AG08395 (cell line): ENCODE measurements at regions not wholly inside any gene's neighbourhood (a gene's known extent, or its start where the extent isn't known, plus 50 kb on each side); places are given as distances from the start of the nearest gene placed in this dataset.
"Not testable (repeated sequence)": the region's sequence is repeated elsewhere in the genome, so short reads cannot be mapped to it uniquely, and the experiment has no call there.

Source experiments
- DNase-seq: peaks from one replicate; pipeline ENCODE4 v3.0.0; 2012; ENCODE audit warnings: mixed read lengths, low spot score

DNA sequence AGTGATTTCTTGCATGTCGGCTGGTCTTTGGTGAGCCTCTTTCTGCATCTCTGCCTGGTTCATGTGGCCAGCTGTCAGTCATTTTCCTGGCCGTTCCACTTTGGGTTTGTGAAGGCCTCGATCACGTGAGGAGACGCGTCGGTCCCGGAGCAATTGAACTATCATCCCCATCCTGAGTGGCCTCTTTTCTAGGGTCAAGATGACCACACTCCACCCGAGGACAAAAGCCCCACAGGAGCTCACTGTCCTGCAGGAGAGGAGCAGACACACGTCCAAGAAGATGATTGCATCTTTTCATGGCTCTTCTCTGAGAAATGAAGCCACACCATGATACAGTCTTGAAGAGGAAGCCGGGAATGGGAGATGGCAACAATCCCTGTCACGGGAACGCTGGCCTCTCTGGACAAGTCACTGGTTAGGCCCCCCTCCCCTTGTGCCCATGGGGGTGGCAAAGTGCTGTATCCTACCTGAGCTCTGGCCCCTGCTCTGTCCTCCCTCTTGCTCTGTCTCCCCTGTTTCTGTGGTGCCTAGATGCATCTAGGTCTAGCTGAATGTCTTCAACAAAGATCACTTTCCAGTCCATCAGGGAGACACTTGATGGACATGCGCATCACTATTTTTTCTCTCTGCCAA lies 291.4 kb upstream of the ZNF337 start:
- not testable (repeated sequence) for DNase-seq

DNA sequence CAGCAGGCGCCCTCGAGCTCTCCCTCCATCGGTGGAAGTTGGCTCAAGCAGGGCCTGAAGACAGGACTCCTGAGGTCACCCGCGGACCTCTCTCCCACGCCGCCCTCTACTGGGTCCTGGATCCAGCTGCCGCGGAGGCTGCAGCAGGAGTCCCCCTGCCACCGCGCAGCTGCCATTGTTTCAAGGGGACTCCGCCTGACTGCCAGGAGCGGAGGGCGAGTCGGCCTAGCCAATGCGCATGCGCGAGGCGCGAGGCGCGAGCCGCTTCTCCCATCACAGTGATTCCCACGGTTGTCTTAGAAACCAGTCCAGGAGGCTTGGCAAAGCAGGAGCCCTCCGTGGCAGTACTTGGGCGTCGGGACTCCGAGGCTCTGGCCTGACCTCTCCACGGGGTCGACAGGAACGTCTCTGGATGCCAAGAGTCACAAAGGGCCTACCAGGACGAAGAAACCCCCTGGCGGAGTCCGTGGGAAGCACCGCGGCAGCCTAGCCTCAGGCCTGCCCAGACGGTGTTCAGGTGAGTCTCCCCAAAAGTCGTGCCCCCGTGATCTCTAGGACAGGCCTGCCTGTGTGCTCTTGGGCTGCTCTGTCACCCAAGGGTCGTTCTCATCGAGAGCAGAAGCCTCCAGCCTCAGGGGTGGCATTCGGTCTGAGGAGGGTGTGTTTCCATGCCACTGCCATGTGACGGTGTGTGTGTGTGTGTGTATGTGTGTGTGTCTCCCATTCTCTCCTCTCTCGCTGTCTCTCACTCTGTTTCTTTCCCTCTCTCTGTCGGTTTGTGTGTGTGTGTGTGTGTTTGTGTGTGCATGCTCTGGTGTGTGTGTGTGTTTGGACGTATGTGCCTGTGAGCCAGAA lies 290.6 kb upstream of the ZNF337 start:
- DNase-seq = peak; percentile 33

DNA sequence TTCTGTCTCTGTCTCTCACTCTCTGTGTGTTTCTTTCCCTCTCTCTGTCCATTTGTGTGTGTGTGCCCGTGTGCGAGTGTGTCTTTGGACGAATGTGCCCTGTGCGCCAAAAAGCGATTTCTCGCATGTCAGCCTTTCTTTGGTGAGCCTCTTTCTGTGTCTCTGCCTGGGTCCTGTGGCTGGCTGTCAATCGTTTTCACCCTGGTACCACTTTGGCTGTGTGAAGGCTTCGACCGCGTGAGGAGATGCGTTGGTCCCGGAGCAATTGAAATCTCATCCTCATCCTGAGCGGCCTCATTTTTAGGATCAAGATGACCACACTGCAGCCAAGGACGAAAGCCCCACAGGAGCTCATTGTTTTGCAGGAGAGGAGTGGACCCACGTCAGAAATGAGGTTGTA lies 288.9 kb upstream of the ZNF337 start:
- no peak for DNase-seq

DNA sequence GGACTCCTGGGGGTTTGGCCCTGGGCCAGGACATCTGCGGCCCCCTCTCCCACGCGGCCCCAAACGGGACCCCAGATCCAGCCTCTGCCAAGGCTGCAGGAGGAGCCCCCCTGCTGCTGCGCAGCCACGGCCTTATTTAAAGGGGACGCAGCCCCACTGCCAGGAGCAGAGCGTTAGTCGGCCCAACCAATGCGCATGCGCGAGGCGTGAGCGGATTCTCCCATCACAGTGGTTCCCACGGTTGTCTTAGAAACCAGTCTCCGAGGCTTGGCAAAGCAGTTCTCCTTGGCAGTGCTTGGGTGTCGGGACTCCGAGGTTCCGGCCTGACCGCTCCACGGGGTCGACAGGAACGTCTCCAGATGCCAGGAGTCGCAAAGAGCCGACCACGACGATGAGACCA lies 288.3 kb upstream of the ZNF337 start:
- no peak for DNase-seq

DNA sequence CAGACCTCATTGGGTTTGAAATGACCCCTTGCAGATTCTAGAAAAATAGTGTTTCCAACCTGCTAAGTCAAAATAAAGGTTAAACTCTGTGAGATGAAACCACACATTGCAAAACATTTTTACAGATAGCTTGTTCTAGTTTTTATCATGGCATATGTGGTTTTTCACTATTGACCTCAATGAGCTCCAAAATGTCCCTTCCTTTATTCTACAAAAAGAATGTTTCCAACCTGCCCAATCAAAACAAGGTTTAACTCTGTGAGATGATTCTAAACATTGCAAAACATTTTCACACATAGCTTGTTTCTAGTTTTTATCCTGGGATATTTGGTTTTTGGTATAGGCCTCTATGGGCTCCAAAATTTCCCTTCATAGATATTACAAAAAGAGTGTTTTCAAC lies 286.0 kb upstream of the ZNF337 start:
- not testable (repeated sequence) for DNase-seq

DNA sequence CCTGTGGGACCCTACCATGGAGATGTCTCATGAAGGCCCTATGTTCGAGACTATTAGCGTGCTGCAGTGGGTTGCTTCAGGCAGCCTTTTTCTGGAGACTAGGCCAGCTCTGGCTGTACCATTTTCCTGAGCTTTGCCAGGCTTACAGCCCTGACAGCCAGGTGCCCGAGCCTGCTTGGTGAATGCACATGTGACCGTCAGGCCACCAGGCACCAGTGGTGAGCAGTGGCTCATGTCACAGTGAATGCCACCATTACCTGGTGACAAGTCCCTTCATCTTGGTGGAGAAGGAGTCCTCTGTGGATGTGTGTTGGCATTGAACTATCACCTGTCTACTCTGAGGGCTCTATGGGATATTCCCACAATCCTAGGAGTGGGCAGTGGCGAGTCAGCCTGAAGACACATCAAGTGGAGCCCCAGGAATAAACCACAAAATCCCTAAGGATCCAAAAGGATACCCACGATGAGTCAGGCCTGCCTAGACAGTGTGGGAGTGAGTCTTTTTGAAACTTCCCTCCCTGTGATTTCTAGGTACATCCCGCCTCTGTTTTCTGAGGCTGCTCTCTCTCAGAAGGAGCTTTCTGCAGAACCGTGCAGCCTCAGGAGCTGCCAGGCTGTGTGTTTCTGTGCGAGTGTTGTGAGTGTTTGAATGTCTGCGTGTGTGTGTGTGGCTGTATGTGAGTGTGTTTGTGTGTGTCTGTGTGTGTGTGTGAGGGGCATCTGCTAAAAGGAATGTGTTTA lies 282.0 kb upstream of the ZNF337 start:
- not testable (repeated sequence) for DNase-seq

DNA sequence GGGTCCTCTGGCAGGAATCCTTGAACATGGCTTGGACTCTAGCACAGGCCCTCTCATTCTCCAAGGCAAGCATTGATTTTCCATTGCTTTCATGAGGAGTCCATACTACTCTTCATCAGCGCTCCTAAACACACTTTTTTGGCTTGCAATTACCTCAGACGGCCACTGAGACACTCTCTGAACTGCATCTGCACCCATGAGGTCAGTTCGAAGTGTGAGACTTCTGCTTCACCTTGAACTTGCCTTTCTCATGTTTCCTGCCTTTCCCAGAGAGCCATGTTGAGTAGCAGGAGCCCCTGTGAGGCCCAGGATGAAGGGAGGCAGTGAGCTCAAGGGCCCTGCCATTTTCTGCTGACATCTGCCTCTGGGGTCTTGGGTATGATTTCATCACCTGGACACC lies 279.2 kb upstream of the ZNF337 start:
- not testable (repeated sequence) for DNase-seq

DNA sequence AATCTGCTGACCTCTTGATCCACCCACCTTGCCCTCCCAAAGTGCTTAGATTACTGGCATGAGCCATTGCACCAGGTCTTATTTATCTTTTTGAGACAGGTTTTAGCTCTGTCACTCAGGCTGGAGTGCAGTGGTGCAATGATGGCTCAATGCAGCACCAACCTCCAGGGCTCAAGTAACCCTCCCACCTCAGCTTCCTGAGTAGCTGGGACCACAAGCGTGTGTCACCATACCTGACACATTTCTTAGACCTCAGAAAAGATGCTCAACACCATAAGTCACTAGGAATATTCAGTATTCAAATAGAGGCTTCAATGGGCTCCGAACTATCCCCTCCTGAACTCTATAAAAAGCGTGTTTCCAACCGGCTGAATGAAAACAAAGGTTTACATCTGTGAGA lies 268.6 kb upstream of the ZNF337 start:
- not testable (repeated sequence) for DNase-seq

DNA sequence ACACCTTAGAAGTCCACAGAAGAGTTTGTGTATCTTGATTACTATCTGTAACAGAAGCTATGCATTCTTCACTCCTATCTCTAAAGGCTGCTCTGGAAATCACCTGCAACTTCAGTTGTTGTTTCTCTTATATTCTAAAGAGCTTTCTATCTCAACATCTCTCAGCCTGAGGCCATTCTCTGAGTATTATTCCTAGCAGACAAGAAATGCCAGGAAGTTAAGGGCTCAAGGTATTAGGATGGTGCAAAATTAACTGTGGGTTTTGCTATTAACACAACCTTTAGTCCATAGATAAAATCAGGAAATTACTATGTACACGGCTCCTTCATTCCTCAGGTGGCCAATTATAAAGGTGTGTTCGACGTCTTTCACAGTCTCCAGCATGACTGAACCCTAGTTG lies 257.2 kb upstream of the ZNF337 start:
- DNase-seq = not testable (repeated sequence)

DNA sequence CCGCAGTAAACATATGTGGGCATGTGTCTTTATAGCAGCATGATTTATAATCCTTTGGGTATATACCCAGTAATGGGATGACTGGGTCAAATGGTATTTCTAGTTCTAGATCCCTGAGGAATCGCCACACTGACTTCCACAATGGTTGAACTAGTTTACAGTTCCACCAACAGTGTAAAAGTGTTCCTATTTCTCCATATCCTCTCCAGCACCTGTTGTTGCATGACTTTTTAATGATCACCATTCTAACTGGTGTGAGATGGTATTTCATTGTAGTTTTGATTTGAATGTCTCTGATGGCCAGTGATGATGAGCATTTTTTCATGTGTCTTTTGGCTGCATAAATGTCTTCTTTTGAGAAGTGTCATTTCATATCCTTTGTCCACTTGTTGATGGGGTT lies 238.6 kb upstream of the ZNF337 start:
- DNase-seq = not testable (repeated sequence)

DNA sequence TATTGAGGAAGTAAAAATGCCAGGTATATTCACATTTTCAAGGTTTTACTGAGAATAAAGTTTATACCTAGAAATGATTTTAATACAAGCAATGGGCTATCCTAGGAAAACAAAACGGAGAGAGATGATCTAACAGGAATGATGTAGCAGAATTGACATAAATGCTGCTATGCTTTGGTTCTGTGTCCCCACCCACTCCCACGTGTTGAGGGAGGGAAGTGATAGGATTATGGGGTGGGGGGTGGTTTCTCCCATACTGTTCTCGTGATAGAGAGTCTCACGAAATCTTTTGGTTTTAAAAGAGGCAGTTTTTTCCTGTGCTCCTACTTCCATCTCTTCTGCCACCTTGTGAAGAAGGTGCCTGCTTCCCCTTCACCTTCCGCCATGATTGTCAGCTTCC lies 236.2 kb upstream of the ZNF337 start:
- DNase-seq = not testable (repeated sequence)

DNA sequence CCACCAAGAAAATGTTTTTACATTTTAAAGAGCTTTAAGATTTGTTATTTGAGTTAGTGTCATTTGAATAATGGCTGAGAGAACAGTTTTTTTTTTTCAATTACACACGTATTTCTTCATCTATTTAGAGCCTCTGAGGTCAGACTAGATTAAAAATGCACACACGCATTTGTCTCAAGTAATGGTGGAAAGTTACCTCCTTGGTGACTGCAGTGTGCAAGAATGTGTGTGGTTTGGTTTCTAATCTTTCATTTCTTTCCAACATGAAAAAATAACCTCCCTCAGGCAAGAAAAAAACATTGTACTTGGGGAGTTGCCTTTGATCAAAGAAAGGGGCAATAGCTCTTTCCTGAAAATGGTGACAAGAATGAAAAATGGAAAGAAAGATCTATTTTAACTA lies 235.5 kb upstream of the ZNF337 start:
- peak; percentile 2 for DNase-seq

DNA sequence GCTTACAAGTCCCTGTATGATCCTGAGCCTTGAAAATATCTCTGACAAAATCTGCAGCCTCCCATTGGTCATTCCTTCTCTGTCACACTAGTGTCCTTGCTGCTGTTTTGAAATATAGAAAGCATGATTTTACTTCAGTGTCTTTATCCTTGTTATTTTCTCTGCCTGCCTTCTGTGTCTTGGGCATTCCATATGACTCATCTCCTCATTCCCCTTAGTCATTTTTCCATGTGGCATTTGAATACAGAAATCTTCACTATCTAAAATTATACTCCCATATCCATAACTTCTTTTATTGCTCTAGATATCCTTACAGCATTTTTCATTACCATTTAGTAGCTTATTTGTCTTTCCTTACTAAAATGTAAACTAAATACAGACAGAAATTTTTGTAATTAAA lies 205.7 kb upstream of the ZNF337 start:
- not testable (repeated sequence) for DNase-seq

DNA sequence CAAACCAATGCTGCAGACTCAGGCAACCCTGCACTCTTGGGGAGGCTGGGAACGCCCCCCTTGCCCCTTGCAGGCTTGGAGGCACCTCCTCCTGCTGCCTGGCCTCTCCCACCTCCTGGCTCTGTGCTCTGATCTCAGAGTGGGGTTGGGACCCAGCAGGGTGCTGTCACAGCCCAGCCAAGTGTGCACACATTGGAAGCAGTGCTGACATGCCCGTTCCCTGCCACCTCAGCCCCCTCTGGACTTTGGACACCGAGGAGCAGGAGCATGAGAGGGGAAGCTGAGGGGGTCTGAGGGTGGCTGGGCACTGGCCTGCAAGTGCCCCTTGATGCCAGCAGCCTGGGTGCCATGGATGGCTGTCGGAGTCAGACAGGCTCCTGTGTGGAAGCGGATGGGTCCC lies 202.0 kb upstream of the ZNF337 start:
- DNase-seq = not testable (repeated sequence)

DNA sequence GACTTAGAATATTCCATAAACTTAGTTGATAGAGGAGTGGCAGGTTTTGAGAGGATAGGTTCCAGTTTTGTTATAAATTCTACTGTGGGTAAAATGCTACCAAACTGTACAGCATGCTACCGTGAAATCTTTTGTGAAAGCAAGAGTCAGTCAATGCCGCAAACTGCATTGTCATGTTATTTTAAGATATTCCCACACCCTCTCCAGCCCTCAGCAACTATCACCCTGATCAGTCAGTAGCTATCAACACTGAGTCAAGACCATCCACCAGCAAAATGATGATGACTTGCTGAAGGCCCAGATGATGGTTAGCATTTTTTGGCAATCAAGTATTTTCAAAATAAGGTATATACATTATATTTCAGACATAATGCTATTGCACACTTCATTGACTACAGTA lies 182.4 kb upstream of the ZNF337 start:
- not testable (repeated sequence) for DNase-seq

DNA sequence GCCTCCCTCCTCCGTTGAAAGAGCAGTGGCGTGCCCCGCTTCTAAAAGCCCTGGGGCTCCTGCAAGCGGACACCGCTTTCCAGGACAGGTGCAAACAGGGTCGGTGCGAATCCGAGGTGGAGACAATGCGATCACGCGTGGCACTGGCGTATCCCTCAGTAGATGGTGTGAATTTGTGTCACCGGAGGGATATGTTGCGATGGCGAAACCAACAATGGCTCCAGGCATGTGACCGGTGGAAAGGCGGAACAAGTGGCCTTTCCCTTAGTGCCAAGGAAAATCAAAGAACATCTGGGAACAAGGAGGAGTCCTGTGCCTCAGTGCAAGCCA lies 172.0 kb upstream of the ZNF337 start:
- DNase-seq = not testable (repeated sequence)

DNA sequence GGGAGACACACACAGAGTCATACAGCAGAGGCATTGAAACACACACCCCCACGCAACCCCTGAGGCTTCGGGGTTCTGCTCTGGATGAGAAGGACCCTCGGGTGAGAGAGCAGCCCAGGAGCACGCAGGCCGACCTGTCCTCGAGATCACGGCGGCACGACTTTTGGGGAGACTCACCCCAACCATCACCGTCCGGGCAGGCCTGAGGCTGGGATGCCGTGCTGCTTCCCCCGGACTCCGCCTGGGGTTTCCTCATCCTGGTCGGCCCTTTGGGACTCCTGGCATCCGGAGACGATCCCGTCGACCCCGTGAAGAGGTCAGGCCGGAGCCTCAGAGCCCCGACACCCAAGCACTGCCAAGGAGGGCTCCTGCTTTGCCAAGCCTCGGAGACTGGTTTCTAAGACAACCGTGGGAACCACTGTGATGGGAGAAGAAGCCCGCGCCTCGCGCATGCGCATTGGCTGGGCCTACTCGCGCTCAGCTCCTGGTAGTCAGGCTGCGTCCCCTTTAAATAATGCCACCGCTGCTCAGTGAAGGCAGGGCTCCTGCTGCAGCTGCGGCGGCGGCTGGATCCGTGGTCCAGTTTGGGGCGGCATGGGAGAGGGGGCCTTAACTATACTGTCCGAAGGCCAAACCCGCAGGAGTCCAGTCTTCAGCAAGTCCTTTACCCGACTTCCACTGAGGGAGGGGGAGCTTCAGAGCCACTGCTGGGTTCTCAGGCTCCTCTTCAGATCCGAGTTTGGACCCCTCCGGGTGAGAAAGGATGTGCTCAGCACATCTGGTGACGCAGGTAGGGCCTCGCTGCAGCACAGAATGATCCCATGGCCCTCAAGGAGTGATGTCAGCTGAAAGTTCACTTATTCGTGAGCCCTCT lies 171.4 kb upstream of the ZNF337 start:
- peak; percentile 78 for DNase-seq

DNA sequence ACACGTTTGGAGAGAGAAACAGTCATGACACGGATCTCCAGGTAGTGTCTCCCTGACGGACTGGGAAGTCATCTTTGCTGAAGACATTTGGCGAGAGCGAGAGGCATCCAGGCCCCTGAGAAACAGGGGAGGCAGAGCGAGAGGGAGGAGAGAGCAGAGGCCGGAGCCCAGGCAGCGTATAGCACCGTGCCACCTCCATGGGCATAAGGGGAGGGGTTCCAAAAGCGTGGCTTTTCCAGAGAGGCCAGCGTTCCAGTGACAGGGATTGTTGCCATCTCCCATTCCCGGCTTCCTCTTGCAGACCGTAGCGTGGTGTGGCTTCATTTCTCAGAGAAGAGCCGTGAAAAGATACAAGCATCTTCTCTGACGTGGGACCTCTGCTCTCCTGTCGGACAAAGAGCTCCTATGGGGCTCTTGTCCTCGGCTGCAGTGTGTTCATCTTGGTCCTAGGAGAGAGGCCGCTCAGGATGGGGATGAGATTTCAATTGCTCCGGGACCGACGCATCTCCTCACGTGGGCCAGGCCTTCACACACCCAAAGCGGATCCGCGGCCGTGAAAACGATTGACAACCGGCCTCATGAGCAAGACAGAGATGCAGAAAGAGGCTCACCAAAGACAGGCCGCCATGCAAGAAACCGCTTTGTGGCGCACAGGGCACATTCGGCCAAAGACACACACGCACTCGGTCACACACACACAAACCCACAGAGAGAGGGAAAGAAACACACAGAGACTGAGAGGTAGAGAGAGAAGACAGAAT lies 170.5 kb upstream of the ZNF337 start:
- DNase-seq = not testable (repeated sequence)

DNA sequence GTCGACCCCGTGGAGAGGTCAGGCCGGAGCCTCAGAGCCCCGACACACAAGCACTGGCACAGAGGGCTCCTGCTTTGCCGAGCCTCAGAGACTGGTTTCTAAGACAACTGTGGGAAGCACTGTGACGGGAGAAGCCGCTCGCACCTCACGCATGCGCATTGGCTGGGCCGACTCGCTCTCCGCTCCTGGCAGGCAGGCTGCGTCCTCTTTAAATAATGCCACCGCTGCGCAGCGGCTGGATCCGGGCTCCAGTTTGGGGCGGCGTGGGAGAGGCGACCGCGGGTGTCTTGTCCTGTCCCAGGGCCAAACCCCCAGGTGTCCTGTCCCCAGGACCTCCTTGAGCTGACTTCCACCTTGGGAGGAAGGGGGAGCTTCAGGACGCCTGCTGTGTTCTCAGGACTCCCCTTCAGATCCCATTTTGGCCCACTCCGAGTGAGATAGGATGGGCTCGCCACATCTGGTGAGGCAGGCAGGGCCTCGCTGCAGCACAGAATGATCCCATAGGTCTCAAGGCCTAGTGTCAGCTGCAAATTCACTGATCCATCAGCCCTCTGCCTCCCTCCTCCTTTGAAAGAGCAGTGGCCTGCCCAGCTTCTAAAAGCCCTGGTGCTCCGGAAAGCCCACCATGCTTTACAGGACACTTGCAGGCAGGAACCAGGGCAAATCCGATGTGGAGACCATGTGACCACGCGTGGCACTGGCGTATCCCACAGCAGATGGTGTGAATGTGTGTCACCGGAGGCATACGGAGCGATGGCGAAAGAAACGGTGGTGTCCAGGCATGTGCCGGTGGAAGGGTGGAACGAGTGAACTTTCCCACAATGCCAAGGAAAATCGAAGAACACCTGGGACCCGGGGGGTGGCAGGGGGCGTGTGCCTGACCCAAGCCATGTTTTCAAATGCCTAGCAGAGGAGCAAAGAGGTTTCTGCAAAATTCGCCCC lies 169.3 kb upstream of the ZNF337 start:
- peak; percentile 75 for DNase-seq
